Middle frontal gyrus (tissue), 1 donor: ENCODE measurements at regions not wholly inside any gene's neighbourhood (a gene's known extent, or its start where the extent isn't known, plus 50 kb on each side); places are given as distances from the start of the nearest gene placed in this dataset.

ENCODE experiments used
- DNase-seq: peaks from one replicate; pipeline ENCODE4 v3.0.0-alpha.2; 2015; ENCODE audit warnings: low spot score; ENCODE audit errors: extremely low spot score

DNA sequence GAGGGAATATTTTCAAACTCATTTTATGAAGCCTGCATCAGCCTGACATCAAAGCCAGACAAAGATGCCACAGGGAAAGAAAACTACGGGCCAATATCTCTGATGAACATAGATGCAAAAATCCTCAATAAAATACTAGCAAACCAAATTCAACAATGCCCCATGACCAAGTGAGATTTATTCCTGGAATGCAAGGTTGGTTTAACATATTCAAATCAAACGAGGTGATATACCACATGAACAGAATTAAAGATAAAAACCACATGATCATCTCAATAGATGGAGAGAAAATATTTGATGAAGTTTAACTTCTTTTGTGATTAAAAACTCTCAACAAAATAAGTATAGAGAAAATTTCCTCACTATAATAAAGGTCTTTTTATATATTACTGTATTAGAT lies 792.0 kb upstream of the ZNF608 start:
- no peak for DNase-seq

DNA sequence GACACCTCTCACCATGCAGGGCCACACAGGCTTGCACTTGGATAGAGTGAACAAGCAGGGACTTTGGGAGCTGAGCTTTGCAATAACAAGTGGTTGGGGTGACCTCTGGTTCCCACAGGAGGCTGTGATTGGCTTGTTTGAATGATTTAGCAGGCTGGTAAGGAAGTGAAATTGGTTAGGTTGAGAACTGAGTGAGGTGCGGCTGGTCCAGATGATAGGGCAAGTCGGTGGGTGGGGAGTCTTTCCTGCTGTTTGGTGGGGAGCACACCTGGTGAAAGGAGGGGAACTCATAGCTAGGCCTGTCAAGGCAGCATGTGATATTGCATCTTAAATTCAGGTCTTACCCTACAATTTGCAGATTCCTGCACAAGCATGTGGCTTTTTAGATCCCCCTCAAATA lies 794.6 kb upstream of the ZNF608 start:
- no peak for DNase-seq

DNA sequence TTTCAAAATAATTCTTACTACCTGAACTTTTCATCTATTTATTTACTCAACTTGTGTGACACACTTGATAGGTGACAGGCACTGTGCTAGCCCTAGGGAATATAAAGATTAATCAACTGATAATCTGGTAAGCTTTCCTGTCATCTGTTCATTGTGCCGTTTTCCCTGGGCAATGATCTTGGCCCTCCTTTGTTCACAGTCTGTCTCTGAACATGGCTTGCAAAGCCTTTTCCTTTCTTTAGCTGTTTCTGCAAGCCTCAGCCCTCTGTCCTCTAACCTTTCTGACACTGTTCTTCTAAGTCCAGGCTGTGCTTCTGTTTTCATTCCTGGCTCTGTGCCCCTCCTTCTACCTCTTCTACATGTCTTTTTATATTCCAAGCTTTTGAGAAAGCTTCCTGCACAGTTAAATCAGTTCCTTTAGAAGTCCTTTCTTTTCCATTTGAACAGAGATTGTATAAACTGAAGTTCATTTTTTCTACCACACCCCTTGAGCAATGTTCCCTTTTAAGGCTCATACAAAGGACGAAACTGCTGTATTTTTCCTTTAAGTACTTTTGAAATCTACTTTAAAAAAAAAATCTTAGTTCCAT lies 803.0 kb upstream of the ZNF608 start:
- DNase-seq, result no peak

DNA sequence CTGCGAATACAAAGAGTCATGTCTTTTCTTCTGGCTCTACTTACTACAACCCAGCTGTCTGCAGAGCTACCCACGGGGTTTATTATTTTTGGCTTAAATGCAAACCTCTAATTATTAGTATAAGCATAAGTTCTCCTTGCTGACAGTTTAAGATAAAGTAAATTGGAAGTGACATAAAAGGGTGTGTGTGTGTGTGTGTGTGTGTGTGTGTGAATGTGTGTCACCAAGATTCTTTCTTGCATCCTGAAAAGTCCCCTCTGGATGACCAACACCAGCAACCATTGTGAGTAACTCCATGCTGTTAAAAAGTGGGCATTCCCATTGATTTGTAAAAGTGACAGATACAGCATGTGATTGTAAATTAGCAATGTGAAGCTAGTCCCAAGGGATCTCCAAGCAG lies 803.8 kb upstream of the ZNF608 start:
- DNase-seq, result no peak

DNA sequence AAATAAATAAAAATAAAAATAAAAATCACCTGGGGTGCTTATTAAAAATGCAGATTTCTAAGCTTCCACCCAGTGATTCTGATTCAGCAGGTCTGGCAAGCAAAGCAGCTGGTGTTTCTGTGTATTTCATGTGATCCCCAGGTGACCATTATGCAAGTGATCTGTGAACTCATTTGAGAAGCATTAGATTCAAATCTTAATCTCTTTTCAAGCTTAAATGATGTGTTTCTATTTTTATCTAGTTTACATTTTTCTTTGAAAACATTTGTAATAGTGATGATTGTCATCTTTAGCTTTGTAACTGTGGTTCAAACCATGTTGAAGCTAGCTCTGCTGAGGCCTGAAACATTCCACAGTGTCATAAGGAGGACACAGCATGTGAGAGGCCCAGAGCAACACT lies 804.8 kb upstream of the ZNF608 start:
- DNase-seq, result no peak

DNA sequence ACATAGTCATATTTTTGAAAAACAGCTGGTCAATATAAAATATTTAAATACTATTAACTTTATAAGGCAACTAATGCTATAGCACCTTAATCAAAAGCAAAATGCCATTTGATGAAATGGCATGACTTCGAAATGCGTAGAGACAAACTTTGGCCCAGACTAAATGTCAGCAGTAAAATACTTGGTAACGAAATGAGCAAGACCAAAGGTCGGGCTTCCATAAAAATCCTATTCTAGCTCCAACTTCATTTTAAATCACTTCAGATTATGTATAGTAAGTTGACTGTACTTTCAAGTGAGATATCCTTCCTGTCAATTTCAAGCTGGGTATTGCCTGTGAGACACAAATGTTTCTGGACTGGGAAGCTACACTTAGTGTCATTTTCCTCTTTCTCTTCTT lies 805.4 kb upstream of the ZNF608 start:
- DNase-seq, result no peak

DNA sequence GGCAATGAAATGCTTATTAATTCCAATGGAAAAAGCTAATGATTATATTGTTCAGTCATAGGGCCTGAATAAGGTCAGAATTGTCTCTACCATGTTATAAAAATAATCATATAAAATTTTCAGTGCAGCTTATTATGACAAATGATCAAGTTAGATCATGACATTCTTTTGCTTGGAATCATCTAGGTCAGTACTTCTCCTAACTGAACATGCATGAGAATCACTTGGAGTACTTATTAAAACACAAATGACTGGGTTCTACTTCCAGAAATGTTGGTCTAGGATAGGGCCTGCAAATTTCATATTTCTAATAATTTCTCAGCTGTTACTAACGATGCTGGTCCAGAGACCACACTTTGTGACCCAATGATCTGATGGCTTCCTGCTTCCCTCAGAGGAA lies 806.0 kb upstream of the ZNF608 start:
- DNase-seq, result no peak

DNA sequence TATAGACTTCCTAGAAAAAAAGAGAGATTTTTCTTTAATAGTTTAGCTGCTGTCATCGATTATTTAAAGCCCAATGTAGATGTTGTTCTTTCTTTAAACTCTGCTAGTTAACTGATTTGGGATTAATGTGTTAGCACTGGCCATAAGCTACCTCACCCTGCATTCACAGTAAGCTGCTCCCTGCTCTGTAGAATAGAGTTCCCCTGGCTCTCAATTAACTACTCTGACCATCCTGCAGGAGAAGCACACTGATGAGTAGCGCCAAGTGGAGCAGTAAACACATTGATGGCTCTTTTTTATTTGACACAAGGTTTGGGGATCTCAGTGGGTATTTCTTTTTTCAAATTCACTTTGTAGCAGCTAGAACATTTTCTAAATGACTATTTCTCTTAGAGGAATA lies 807.9 kb upstream of the ZNF608 start:
- DNase-seq, result no peak

DNA sequence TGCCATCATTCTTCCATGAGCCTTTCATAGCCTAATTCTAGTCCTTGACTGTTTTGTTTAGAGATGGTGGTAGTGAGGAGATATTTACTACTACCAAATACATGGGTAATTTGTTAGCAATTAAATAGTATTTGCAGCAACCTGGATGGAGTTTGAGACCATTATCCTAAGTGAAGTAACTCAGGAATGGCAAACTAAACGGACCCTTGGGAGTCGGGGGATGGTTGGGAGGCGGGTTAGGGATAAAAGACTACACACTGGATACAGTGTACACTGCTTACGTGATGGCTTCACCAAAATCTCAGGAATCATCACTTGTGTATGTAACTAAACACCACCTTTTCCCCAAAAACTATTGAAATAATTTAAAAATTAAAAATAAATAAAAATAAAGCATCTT lies 809.2 kb upstream of the ZNF608 start:
- no peak for DNase-seq

DNA sequence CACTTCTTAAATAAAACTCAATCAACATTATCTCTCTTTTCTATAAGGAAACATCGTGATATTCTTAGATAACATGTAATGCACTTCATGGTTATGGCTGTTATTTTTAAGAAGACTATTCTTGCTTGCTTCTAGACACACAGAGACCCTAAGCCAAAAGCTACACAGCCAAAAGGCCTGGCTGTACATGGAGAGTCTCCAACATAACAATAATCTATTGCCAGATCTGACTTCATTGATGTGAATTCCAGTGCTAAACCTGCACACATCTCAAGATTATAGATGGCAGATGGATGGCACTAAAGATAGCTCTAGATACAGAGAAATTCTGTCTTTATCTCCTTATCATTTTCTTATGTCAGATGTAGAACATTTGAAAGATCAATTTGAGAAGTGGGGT lies 811.6 kb upstream of the ZNF608 start:
- no peak for DNase-seq

DNA sequence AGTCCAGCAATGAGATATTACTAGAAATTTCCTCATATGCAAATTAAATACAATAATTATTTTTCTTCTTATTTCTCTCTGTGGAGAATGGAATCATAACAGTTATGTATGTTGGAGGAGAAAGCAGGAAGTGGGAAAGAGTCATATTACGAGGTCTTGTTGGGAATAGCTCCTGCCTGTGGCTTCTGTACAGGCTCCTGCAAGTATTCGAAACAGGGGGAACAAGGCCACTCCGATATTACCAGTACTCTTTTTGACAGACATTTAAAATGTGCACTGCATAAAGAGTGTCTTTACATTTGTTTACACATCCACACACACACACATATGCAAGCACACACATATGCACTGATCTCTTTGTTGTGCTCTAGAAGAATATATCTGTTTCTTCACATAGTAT lies 812.0 kb upstream of the ZNF608 start:
- DNase-seq, result no peak

DNA sequence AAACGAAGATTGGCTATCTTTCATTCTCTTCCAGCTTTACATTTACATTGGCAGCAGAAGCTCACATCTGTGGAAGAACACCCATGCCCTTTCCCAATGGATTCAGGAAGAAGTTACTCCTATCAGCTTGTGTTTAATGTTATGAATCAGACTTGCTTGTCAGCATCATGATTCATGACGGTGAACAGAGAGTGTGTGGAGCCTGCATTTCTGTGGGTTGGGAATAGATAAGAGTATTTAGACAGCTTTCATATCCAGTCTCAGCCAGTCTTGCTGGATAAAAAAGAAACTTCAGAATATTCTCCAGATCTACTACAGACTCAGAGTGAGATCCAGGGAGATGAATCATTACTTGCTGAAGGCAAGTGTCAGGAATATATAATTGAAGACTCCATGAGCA lies 812.9 kb upstream of the ZNF608 start:
- DNase-seq, result no peak

DNA sequence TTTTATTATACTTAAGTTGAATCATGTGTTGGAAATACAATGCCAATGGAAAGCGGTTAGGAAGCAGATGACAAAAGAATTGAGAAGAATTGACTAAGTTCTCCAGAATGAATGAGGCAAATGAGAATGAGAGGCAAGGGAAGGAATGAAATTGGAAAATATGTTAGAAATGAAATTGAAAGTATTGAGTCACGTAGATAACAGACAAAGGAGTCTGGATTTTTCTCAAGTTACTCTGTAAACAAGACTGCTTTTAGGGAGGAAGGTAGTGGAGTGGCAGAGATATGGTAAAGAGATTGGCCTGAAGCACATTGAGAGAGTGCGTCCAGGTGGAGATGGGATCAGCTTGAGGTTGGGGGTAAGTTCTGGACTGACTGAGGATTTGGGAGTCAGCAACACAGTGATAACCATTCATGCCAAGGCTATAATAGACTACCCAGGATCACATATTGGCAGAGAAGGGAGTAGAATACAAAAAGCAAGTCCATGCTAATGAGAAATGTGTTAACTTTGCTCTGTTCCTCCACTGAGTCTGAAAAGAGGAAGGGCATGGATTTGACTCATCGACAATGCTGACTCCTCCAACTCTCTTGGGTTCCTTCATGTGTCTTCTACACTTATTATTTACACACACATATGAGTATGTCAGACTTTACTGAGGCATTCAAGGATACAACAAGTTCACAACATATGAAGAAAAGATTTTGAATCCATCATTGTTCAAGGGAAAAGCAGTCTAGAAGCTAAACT lies 814.2 kb upstream of the ZNF608 start:
- no peak for DNase-seq

DNA sequence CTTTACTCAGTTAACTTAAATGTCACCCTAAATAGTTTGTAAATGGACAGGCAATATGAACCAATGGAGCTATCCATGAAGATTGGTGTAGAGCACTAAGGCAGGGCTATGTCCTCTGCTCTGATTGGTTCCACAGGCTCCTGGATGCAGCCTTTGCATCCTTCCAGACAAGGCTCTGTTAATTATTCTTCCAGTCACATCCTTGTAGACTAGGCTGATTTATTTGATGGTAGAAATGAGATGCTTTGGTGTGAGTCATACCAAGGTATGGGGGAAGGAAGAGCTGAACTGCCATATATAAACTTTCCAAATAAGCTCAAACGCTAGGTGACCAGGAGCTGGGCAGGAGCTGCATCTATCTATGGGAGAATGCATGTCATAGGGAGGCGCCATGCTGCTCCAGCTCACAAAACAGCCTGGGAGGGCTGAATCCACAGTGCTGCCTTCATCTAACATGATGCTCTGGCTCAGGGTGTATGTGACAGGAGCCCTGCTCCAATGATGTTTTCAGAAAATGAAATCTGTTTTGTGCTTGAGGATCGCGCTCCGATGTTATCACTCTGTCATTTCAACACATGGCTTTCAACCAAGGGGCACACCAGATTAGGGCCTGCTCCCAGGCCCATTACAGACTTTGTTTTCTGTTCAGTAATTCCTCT lies 818.0 kb upstream of the ZNF608 start:
- DNase-seq, result no peak

DNA sequence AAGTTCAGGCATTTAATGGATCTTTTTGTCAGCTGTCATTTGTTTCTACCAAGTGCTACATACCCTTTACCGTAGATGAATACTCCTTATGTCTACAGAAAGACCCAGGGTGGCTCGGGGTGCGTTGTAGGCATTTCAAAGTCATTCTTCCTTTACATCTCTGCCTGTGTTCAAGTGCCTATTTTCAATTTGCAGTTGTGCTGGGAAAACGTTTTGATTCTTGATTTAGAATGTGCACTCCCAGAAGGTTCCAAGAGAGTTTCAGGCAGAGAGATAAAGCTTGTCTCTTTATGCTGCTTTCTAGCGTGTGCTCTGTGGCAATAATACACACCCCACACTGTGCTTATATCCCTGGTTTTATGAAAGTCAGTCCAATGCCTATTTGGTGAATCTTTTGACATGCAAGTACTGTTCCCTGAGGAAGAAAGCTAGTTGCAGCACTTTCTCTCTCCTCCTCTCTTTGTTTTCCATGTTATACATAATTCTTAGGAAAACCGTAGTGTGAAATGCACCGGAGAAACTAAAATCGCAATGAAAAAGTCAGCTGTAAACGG lies 828.1 kb upstream of the ZNF608 start:
- no peak for DNase-seq

DNA sequence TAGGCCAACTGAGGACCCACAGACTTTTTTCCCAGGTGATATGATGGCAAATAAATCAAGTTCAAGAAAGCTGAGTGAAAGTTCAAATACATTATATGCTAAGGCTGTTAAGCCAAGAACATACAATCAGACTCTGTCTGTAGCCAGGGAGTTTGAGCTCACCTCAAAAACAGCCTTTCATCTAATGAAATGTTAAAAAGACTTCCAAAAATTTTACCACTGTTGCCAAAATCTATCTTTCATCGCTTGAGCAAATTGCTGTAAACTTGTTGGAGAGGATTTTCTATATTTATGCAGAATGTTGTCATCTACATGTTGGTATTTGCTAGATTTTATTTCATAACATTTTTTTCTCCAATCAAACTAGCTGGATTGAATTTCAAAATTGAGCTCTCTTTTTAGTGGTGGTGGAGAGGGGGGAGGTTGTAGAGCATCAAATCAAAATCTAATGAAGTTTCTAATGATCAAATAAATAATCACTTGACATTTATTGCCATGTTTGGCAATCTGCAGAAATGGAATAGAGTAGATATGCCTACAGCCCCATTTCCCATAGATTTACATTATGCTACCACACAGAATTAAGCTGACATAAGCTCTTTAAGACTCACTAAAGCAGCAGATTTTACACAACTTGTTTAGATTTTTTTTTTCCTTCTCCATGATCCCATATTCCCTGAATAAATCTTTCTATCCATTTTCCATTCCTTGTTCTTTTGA lies 828.9 kb upstream of the ZNF608 start:
- no peak for DNase-seq

DNA sequence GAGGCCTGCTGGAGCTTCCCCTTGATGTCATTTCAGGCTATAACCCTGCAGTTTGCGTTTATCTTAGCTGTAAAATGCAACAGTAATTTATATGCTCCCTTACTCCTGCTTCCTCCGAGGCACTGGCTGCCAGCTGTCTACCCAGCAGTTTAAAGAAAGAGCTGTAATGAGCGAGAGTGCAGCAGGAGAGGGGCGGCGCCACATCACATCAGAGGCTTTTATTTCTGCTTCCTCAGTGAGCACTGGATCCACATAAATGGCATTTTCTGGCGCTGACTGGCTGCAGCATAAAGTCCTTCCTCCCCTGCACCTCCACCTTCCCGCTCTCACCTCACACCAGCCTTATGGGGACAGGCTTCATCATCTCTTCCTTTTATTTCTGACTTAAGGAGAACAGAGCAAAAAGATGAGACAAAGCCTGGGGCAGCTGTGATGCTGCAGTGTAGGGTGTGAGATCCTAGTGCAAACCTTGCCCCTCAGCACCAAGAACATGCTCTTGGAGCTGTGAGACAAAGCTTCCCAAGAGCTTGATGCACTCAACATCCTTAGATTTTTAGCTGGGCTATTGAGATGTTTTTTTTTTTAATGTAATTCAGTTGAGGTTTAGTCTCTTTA lies 829.6 kb upstream of the ZNF608 start:
- DNase-seq, result no peak

DNA sequence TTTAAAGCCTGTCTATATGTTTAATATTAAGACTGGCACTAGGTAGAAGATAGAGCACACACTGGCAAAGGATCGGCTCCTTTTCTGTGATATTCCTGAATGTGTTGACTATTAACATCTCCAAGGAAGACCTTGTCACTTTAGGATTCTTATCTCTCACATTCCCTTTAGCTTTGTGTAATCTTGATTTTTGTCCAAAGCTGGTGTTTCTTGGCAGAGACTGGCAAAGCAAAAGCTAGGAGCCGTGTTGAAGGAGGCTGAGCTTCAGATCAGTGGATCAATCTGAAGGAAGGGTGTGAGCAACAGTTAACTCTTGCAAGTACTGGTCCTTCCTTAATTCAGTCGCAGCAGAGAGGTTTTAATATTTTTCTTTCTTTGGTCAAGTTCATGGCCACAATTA lies 830.4 kb upstream of the ZNF608 start:
- no peak for DNase-seq

DNA sequence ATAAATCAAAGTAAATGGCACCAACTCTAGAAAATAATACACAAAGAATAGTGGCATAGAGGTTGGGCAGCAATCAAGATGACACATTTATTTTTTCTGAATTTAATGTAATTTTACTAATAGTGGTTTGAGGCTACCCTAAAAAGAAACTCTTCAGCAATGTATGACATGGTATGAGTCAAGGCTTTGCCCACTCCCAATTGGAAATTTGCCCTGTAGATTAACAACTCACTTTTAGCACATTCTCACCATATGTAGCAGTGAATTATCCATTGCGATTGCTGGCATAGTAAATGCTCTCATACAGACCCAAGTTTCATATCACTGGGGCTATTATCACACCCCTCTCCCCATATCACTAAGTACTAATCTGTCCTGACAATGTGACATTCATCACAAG lies 832.1 kb upstream of the ZNF608 start:
- no peak for DNase-seq

DNA sequence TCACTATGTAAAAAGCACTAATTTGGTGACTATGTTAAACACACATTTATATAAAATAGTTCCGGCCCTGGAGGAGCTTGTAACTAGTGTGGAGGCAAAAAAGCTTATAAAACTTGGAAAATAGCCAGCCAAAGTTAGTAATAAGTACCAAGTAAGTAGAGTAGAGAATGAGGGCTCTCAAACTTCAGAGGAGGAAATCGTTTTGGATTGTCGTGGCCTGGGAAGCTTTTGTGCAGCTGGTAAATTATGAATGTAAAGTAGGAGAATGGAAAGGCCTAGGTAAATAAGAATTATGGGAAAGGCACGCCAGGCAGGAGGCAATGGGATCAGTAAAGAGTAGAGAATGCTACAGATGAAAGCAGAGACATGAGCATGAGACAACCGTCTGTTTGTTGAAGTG lies 832.7 kb upstream of the ZNF608 start:
- DNase-seq, result no peak

DNA sequence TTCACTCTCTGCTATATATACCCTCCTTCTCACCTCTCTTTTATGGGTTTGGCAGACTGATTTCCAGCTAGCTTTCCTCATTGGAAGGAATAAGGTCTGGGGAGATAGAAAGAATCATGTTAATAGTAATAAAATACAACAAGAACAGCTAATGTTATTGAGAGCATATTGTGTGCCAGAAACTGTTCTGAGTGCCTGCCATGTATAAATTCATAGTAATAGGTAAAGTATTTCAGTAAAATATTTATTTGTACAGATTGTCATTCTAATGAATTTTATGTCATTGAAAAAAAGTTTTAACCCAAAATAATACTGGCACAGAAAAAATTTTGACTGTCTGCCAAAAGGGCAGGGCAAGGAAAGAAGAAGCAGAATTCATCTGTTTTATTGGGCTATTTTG lies 834.9 kb upstream of the ZNF608 start:
- no peak for DNase-seq

DNA sequence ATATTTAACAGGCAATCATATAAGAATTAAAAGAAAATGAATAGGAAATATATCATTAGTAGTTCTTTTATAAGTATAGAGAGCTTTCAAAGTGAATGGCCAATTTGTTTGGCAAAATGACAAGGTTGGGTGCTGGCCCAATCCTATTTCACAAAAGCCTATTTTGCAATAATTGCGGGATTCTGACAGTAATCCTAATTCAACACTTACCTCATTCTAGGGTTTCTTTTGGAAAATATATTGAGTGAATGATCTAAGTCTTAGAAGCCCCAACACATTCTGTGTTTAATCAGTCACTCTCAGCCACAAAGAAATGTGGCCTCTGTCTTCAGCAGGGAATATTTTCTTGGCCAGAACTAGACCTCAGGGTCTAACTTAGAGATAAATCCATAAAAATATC lies 835.9 kb upstream of the ZNF608 start:
- no peak for DNase-seq
